WI38 (cell line): ENCODE measurements at regions not wholly inside any gene's neighbourhood (a gene's known extent, or its start where the extent isn't known, plus 50 kb on each side); places are given as distances from the start of the nearest gene placed in this dataset.

ENCODE experiments used
- H3K4me3 ChIP-seq: 2 replicates; pipeline ENCODE4 v1.5.1; 2011; ENCODE audit warnings: low read depth, mild to moderate bottlenecking, control low read depth, low read length
- TF ChIP-seq, protein P1 (sequence below): IDR thresholded peaks from 2 replicates; pipeline ENCODE4 v1.5.1; 2012; ENCODE audit warnings: low read depth, mild to moderate bottlenecking, control low read depth, low read length

GRCh38 chr21:24131056-24131455, 1476.2 kb downstream of the MRPL39 start:
- H3K4me3 ChIP-seq, result no peak overlapping the region
- TF ChIP-seq, protein P1, sequence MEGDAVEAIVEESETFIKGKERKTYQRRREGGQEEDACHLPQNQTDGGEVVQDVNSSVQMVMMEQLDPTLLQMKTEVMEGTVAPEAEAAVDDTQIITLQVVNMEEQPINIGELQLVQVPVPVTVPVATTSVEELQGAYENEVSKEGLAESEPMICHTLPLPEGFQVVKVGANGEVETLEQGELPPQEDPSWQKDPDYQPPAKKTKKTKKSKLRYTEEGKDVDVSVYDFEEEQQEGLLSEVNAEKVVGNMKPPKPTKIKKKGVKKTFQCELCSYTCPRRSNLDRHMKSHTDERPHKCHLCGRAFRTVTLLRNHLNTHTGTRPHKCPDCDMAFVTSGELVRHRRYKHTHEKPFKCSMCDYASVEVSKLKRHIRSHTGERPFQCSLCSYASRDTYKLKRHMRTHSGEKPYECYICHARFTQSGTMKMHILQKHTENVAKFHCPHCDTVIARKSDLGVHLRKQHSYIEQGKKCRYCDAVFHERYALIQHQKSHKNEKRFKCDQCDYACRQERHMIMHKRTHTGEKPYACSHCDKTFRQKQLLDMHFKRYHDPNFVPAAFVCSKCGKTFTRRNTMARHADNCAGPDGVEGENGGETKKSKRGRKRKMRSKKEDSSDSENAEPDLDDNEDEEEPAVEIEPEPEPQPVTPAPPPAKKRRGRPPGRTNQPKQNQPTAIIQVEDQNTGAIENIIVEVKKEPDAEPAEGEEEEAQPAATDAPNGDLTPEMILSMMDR, result no peak

DNA sequence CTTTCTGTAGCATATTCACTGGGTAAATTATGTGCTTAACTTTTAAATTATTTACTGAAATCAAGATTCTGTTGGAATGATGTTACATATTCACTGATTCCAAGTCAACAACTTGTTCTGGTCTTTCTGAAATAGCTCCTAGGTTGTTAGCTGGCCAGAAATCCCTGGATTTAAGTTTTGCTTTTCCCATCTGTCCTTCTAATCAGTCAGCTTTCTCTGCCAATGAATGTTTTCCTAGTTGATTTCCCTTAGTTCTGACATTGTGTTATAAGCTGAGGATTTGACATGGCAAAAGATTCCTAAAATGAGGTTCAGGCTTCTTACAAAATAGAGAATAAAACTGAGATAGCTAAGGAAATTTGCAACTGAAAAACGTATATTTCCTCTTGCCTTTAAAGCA, 1479.6 kb downstream of the MRPL39 start:
- TF ChIP-seq, protein P1, result no peak
- H3K4me3 ChIP-seq, result no peak overlapping the region

GRCh38 chr21:24123785-24124184, 1483.5 kb downstream of the MRPL39 start:
- no peak overlapping the region for H3K4me3 ChIP-seq
- TF ChIP-seq, protein P1, result no peak

DNA sequence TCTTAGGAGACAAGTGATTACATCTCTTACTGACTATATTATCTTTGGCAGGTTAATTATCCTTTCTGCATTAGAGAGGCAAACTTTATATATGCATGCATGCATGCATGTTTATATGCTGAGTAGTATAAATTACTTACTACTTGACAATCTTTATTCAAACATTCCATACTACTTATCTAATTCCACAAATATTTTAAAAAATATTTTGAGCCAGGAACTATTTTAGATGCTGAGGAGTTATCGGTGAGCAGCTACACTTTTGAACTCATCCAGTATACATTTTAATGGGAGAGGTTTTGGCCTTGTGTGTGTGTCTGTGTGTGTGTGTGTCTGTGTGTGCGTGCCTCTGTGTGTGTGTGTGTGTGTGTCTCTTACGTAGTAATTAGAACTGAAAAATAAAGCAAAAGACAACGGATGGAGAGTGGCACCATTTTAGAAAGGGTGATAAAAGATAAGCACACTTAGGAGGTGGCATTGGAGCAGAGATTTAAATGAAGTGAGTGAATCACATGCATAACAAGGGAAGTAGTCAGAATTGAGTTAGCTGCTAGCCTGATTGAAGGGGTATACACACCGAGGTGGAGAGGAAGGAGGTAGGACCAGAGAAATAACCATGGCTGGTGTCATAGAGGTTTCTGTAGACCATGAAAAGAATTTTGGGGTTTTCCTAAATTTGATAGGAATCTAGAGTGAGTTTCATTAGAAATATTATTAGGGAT, 1488.4 kb downstream of the MRPL39 start:
- TF ChIP-seq, protein P1, result no peak
- H3K4me3 ChIP-seq, result no peak overlapping the region

DNA sequence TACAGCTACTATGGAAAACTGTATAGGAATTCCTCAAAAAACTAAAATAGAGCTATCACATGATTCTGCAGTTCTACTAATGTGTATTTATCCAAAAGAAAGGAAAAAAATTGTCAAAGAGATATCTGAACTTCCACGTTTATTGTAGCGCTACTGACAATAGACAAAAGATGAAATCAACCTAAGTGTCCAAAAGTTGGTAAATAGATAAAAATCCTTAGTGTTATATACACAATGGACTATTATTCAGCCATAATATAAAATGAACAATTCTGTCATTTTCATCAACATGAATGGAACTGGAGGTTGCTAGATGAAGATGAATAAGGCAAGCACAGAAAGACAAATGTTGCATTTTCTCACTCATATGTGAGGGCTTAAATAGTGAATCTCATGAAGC, 1492.1 kb downstream of the MRPL39 start:
- TF ChIP-seq, protein P1, result no peak
- H3K4me3 ChIP-seq, result no peak overlapping the region

DNA sequence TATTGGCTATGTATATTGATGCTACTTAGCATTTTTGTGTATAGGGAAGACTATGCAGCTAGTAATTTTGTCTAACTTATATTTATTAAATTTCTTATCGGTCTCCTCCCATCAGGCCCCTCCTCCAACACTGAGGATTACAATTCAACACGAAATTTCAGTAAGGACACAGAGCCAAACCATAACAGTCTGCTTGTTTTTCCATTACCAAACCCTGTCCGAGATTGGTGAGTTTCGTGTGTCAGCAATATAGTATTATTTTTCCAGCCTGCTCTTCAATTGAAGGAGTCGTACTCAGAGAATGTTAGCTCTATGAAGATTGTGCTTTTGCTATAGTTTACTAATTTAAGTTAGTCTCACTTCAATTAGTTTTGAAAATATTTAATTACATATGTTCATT, 1495.3 kb downstream of the MRPL39 start:
- H3K4me3 ChIP-seq, result no peak overlapping the region
- TF ChIP-seq, protein P1, result no peak

- TF ChIP-seq, protein P1, result no peak
- H3K4me3 ChIP-seq, result no peak overlapping the region
Observed at GRCh38 chr21:24110846-24111245, 1496.4 kb downstream of the MRPL39 start.
